Suprapubic skin (tissue), 4 donors: ENCODE measurements at regions not wholly inside any gene's neighbourhood (a gene's known extent, or its start where the extent isn't known, plus 50 kb on each side); places are given as distances from the start of the nearest gene placed in this dataset.

ENCODE experiments used
- EP300 ChIP-seq: sonication (generic); formaldehyde crosslinking; IDR thresholded peaks from one replicate; pipeline ENCODE4 v1.6.1; 2017; ENCODE audit warnings: antibody characterized with exemption
- POLR2A ChIP-seq, 2 donors: fragments of 450-650 bp; IDR thresholded peaks; one replicate each; pipeline ENCODE4 v1.6.1; 2017; ENCODE audit warnings: antibody characterized with exemption in 2 of 2, mild to moderate bottlenecking in 2 of 2, moderate library complexity in 2 of 2
- POLR2AphosphoS5 ChIP-seq, 3 donors: sonication (generic); formaldehyde crosslinking; IDR thresholded peaks; one replicate each; pipeline ENCODE4 v1.6.1; 2017; ENCODE audit warnings: antibody characterized with exemption in 3 of 3
- TF ChIP-seq, protein P1 (sequence below), 2 donors: fragments of 200-600 bp in 1 of 2; fragments of 450-650 bp in 1 of 2; sonication (generic) in 1 of 2; IDR thresholded peaks; one replicate each; pipeline ENCODE4 v1.5.1; 2016 to 2019; ENCODE audit warnings: antibody characterized with exemption in 2 of 2, mild to moderate bottlenecking in 1 of 2, moderate library complexity in 1 of 2

DNA sequence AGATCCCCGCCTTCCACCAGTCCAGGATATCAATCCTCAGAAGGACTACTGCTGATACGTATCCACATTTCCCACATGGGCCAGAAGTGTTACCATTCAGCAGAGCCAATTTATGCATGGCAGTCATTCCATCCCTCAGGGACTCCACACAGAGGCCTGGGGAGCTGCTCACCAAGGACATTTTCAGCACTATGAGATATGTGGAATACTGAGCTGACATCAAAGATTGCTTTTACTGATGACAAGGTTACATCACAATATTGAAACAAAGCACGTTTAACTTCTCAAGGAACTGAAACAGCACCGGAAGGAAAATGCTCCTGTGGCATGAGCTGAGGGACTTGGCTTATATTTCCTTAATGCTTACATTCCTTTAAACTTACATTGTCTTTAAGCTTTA lies 335.1 kb downstream of the BMPER start:
- TF ChIP-seq, protein P1, sequence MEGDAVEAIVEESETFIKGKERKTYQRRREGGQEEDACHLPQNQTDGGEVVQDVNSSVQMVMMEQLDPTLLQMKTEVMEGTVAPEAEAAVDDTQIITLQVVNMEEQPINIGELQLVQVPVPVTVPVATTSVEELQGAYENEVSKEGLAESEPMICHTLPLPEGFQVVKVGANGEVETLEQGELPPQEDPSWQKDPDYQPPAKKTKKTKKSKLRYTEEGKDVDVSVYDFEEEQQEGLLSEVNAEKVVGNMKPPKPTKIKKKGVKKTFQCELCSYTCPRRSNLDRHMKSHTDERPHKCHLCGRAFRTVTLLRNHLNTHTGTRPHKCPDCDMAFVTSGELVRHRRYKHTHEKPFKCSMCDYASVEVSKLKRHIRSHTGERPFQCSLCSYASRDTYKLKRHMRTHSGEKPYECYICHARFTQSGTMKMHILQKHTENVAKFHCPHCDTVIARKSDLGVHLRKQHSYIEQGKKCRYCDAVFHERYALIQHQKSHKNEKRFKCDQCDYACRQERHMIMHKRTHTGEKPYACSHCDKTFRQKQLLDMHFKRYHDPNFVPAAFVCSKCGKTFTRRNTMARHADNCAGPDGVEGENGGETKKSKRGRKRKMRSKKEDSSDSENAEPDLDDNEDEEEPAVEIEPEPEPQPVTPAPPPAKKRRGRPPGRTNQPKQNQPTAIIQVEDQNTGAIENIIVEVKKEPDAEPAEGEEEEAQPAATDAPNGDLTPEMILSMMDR (IDR thresholded peaks at IDR 0.05), result no peak
- no peak for TF ChIP-seq EP300
- TF ChIP-seq POLR2A (IDR thresholded peaks at IDR 0.05), result no peak
- no peak for TF ChIP-seq POLR2AphosphoS5 (IDR thresholded peaks at IDR 0.05)
